Hepatocyte (in vitro differentiated cells): ENCODE measurements at regions not wholly inside any gene's neighbourhood (a gene's known extent, or its start where the extent isn't known, plus 50 kb on each side); places are given as distances from the start of the nearest gene placed in this dataset.

Source experiments
- DNase-seq: peaks from one replicate; pipeline ENCODE4 v3.0.0-alpha.2; 2016; ENCODE audit warnings: low spot score
- H2AFZ ChIP-seq: fragments of 200-600 bp; sonication (generic); 2 replicates; pipeline ENCODE4 v1.6.0; 2016; ENCODE audit warnings: antibody characterized with exemption, mild to moderate bottlenecking
- H3K27ac ChIP-seq: fragments of 200-600 bp; sonication (generic); 2 replicates; pipeline ENCODE4 v1.5.1; 2016; ENCODE audit warnings: mild to moderate bottlenecking
- H3K27me3 ChIP-seq: fragments of 200-600 bp; sonication (generic); 2 replicates; pipeline ENCODE4 v1.6.1; 2016
- H3K36me3 ChIP-seq: fragments of 200-600 bp; sonication (generic); replicated peaks from 2 replicates; pipeline ENCODE4 v1.5.1; 2016; ENCODE audit warnings: low read depth; ENCODE audit not compliant: insufficient read depth
- H3K4me1 ChIP-seq: fragments of 200-600 bp; sonication (generic); 2 replicates; pipeline ENCODE4 v1.5.1; 2016; ENCODE audit warnings: mild to moderate bottlenecking, moderate library complexity; ENCODE audit not compliant: insufficient read depth
- H3K4me2 ChIP-seq: fragments of 200-600 bp; sonication (generic); 2 replicates; pipeline ENCODE4 v1.6.0; 2016
- H3K4me3 ChIP-seq: fragments of 200-600 bp; sonication (generic); 2 replicates; pipeline ENCODE4 v1.5.1; 2016; ENCODE audit warnings: mild to moderate bottlenecking
- H3K79me2 ChIP-seq: fragments of 200-600 bp; sonication (generic); 2 replicates; pipeline ENCODE4 v1.6.0; 2017; ENCODE audit warnings: mild to moderate bottlenecking
- H3K9me2 ChIP-seq: fragments of 200-600 bp; sonication (generic); replicated peaks from 2 replicates; pipeline ENCODE4 v1.6.0; 2017; ENCODE audit warnings: mild to moderate bottlenecking; ENCODE audit not compliant: insufficient read depth
- H3K9me3 ChIP-seq: fragments of 200-600 bp; sonication (generic); 2 replicates; pipeline ENCODE4 v1.5.1; 2016; ENCODE audit warnings: low read depth, mild to moderate bottlenecking
- H4K20me1 ChIP-seq: fragments of 200-600 bp; sonication (generic); 2 replicates; pipeline ENCODE4 v1.6.0; 2016; ENCODE audit warnings: mild to moderate bottlenecking; ENCODE audit not compliant: insufficient read depth, poor library complexity, severe bottlenecking
- CTCF ChIP-seq: fragments of 200-600 bp; sonication (generic); IDR thresholded peaks from 2 replicates; pipeline ENCODE4 v1.5.1; 2016; ENCODE audit warnings: antibody characterized with exemption, mild to moderate bottlenecking; ENCODE audit not compliant: poor library complexity
- EZH2 ChIP-seq: fragments of 200-600 bp; sonication (generic); IDR thresholded peaks from 2 replicates; pipeline ENCODE4 v1.6.1; 2016; ENCODE audit warnings: antibody characterized with exemption, mild to moderate bottlenecking, borderline replicate concordance
- EZH2phosphoT487 ChIP-seq: fragments of 200-600 bp; sonication (generic); IDR thresholded peaks from one replicate; pipeline ENCODE4 v1.6.1; 2018; ENCODE audit warnings: antibody characterized with exemption, mild to moderate bottlenecking, low read depth, moderate library complexity; ENCODE audit not compliant: unreplicated experiment, severe bottlenecking
- WGBS: methylation state at CpG from one replicate; pipeline ENCODE4 v1.1.6; 2016; ENCODE audit warnings: low lambda C conversion rate; ENCODE audit errors: missing lambda C conversion rate; 5-methylcytosine and 5-hydroxymethylcytosine counted together

- Histone ChIP-seq H3K9me2 (no peaks in the 10 kb centered on the region), H4K20me1 (no peaks in the 10 kb centered on the region), H2AFZ (no peak overlapping the region), H3K4me2 (no peak overlapping the region), H3K4me3 (no peak overlapping the region), H3K27ac (no peak overlapping the region), H3K9me3 (no peaks in the 10 kb centered on the region), H3K36me3 (no peaks in the 10 kb centered on the region), H3K27me3 (no peaks in the 10 kb centered on the region), H3K79me2 (no peaks in the 10 kb centered on the region), H3K4me1 (no peaks in the 10 kb centered on the region)
- TF ChIP-seq EZH2phosphoT487 = no peak
- TF ChIP-seq EZH2 = no peak
- TF ChIP-seq CTCF = no peak
- no peak for DNase-seq
- WGBS = 83% methylated on average over 4 of the region's 4 CpGs
Measured at GRCh38 chr17:5866978-5867377, 203.2 kb upstream of the WSCD1 start.

- DNase-seq = no peak
- no peak for TF ChIP-seq EZH2phosphoT487
- H3K9me2 ChIP-seq = no peaks in the 10 kb centered on the region
- 82% methylated on average over 12 of the region's 12 CpGs for WGBS
- H3K4me2 ChIP-seq = no peak overlapping the region
- no peaks in the 10 kb centered on the region for H3K79me2 ChIP-seq
- no peak overlapping the region for H3K4me3 ChIP-seq
- H3K9me3 ChIP-seq = no peaks in the 10 kb centered on the region
- no peaks in the 10 kb centered on the region for H4K20me1 ChIP-seq
- no peak overlapping the region for H3K27ac ChIP-seq
- no peak overlapping the region for H2AFZ ChIP-seq
- H3K36me3 ChIP-seq = no peaks in the 10 kb centered on the region
- no peaks in the 10 kb centered on the region for H3K4me1 ChIP-seq
- no peaks in the 10 kb centered on the region for H3K27me3 ChIP-seq
Measured at GRCh38 chr17:5869041-5869745, 201.0 kb upstream of the WSCD1 start.

- H3K4me3 ChIP-seq = no peak overlapping the region
- H4K20me1 ChIP-seq = no peaks in the 10 kb centered on the region
- no peaks in the 10 kb centered on the region for H3K36me3 ChIP-seq
- no peak for TF ChIP-seq EZH2
- no peak for TF ChIP-seq CTCF
- TF ChIP-seq EZH2phosphoT487 = no peak
- H2AFZ ChIP-seq = no peak overlapping the region
- no peak overlapping the region for H3K27ac ChIP-seq
- H3K4me2 ChIP-seq = no peak overlapping the region
- 91% methylated on average over 6 of the region's 6 CpGs for WGBS
- no peaks in the 10 kb centered on the region for H3K27me3 ChIP-seq
- no peaks in the 10 kb centered on the region for H3K79me2 ChIP-seq
- no peak for DNase-seq
- H3K4me1 ChIP-seq = no peaks in the 10 kb centered on the region
- no peaks in the 10 kb centered on the region for H3K9me3 ChIP-seq
- no peaks in the 10 kb centered on the region for H3K9me2 ChIP-seq
Measured at GRCh38 chr17:5870231-5870953, 199.8 kb upstream of the WSCD1 start.

GRCh38 chr17:5871666-5872065 lies 198.5 kb upstream of the WSCD1 start:
- TF ChIP-seq EZH2phosphoT487 (no peak), CTCF (no peak), EZH2 (no peak)
- Histone ChIP-seq H3K4me2 (no peak overlapping the region), H3K4me1 (no peaks in the 10 kb centered on the region), H3K9me2 (no peaks in the 10 kb centered on the region), H3K4me3 (no peak overlapping the region), H3K36me3 (no peaks in the 10 kb centered on the region), H3K27me3 (no peaks in the 10 kb centered on the region), H3K27ac (no peak overlapping the region), H3K9me3 (no peaks in the 10 kb centered on the region), H2AFZ (no peak overlapping the region), H3K79me2 (no peaks in the 10 kb centered on the region), H4K20me1 (no peaks in the 10 kb centered on the region)
- WGBS = 96% methylated on average over 9 of the region's 10 CpGs
- no peak for DNase-seq
